ENCODE measurements at regions not wholly inside any gene's neighbourhood (a gene's known extent, or its start where the extent isn't known, plus 50 kb on each side); places are given as distances from the start of the nearest gene placed in this dataset.
"Not testable (repeated sequence)": the region's sequence is repeated elsewhere in the genome, so short reads cannot be mapped to it uniquely, and the experiment has no call there.

GRCh38 chr6:26957399-26958127 lies 289.9 kb upstream of the PRSS16 start:
- DNase-seq, result not testable (repeated sequence)

DNA sequence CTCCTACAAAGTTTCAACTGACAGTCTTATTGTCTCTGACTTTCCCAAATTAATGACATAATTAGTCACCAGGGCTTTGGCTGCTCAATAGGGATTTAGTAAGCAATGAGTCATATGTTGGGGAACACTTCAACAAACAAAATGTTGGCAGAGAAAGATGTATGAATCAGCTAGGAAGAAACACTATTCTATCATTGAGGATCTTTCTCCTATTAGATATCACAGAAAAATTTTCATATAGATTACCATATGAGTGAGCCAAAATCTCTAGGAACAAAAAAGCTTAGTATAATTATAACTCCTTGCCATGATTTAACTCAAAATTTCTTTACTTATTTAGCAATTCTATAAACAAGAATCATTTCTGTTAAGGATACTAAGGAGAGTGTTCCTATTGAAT lies 286.3 kb upstream of the PRSS16 start:
- DNase-seq, result not testable (repeated sequence)

DNA sequence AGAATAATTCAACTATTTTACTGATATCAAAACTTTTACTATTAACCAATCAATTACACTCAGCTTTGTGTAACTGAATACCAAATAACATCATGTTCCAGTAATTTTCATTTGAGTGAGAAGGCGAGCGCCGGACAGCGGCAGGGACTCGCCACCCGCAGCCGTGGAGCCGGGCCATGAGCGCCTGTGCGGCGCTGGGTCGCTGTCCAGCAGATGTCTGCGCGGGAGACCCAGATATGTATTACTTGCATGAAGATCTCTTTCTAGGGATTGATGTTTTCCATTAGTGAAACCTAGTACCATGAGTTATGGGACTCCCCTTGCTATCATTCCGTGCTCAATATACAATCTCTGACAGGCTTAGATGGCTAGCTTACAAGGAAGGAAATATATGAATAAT lies 245.1 kb upstream of the PRSS16 start:
- DNase-seq, result no peak

- no peak for DNase-seq
Observed at GRCh38 chr6:27007020-27007419, 240.5 kb upstream of the PRSS16 start.

DNA sequence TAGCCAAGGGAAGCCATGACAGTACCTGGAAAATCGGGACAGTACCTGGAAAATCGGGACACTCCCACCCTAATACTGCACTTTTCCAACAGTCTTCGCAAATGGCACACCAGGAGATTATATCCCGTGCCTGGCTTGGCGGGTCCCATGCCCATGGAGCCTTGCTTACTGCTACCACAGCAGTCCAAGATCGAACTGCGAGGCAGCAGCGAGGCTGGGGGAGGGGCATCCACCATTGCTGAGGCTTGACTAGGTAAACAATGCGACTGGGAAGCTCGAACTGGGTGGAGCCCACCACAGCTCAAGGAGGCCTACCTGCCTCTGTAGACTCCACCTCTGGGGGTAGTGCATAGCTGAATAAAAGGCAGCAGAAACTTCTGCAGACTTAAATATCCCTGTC lies 238.9 kb upstream of the PRSS16 start:
- not testable (repeated sequence) for DNase-seq

GRCh38 chr6:27014053-27014452 lies 233.4 kb upstream of the PRSS16 start:
- not testable (repeated sequence) for DNase-seq

DNA sequence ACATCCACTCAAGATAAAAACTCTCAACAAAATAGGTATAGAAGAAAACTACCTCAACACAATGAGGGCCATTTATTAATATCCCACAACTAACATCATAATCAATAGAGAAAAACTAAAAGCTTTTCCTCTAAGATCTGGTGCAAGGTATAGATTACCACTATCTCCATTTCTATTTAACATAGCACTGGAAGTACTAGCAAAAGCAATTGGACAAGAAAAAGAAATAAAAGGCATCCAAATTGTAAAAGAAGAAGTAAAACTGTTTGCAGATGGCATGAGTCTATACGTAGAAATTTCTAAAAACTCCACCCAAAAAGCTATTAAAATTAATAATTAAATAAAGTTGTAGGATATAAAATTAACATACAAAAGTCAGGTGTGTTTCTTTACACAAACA lies 230.8 kb upstream of the PRSS16 start:
- DNase-seq, result no peak

- DNase-seq, result not testable (repeated sequence)
Observed at GRCh38 chr6:27018401-27018800, 229.1 kb upstream of the PRSS16 start.

GRCh38 chr6:27019651-27020552 lies 227.6 kb upstream of the PRSS16 start:
- DNase-seq, result peak; percentile 88

DNA sequence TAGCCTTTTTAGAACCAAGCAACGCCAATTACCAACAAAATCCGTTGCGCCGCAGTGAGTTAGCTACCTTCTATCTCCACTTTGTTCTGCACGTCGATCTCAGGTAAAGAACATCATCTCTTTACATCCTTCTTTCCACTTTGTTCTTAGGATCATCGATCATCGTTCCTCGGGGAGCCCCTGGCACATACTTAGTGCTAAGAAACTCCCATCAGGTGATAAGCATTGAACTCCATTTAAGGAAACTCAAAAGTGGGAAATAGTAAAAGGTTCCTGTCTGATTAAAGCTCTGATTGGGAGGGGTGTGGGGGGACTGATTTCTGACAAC lies 227.0 kb upstream of the PRSS16 start:
- no peak for DNase-seq

DNA sequence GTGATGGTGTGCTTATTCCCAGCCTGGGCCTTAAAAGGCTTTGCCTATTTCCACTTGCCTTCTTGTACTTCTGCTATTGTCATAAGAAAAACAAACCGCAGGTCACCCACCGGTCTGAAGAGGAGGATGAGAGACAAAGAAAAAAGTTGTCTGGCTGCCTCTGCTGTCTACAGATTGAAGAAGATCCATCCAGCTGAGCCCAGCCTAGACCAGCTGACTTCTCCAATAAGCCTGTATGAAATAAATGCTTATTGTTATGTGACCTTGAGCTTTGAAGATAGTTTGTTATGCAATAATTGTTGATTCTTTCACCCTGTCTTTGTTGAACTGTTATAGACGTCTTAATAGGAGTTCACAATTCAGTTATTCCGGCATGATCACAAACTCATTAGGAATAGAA lies 223.8 kb upstream of the PRSS16 start:
- no peak for DNase-seq

GRCh38 chr6:27025351-27025750 lies 222.2 kb upstream of the PRSS16 start:
- DNase-seq, result no peak

DNA sequence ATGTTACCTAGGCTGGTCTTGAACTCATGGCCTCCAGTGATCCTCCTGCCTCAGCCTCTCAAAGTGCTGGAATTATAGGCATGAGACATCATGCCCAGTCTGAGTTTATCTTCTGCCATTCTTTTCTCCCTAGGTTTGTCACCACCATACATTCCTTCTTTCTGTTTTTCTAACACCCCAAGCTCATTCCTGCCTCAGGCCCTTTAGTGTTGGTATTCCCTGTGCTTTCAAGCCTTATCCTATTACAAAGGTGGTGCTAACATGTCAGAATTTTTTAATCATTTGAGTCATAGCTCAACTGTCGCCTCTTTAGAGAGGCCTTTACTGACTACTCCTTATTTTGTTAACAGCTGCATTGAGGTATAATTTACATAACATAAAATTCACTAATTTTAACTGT lies 221.1 kb upstream of the PRSS16 start:
- no peak for DNase-seq

GRCh38 chr6:27031302-27031701 lies 216.2 kb upstream of the PRSS16 start:
- no peak for DNase-seq

DNA sequence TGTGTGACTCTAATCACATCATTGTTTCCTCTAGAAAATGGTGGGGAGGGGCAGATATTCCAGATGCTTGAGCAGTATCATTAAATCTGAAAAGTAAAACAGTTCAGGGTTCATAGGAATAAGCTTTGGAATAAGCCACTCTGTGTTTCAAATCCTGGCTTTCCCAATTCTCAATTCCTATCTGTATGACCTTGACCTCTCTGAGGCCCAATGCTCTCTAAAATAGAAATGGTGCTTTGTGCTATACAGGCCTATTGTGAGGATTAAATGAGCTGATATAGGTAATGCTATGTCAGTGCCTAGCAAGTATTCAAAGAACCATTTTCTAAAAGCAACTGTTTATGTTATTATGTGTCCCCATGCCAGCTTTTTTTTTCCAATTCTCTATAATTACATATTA lies 209.0 kb upstream of the PRSS16 start:
- no peak for DNase-seq

- no peak for DNase-seq
Observed at GRCh38 chr6:27040244-27041042, 207.1 kb upstream of the PRSS16 start.

GRCh38 chr6:27043244-27043643 lies 204.3 kb upstream of the PRSS16 start:
- DNase-seq, result no peak

- DNase-seq, result not testable (repeated sequence)
Observed at GRCh38 chr6:27045131-27045530, 202.4 kb upstream of the PRSS16 start.

DNA sequence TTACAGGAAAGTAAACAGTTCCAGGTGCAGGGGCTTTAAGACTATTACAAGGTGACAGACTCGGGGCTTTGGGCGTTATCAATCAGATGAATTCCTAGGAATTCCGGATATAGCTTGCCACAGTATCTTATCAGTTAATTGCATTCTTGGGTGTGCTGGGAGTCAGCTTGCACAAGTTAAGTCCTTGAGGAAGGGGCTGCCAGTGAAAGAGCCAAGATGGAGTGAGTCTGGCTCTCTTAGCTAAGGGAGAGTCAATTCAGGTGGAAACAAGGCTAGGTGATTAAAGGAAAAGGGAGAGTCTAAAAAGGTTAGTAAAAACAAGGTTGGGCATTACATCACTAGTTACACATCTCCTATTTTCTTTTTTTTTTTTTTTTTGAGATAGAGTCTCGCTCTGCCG lies 199.8 kb upstream of the PRSS16 start:
- not testable (repeated sequence) for DNase-seq

GRCh38 chr6:27049863-27050781 lies 197.4 kb upstream of the PRSS16 start:
- DNase-seq, result peak; percentile 63

GRCh38 chr6:27052082-27052730 lies 195.3 kb upstream of the PRSS16 start:
- not testable (repeated sequence) for DNase-seq

GRCh38 chr6:27052731-27053082 lies 194.8 kb upstream of the PRSS16 start:
- DNase-seq, result no peak
